Hippocampal formation (tissue), 2 donors: ENCODE measurements at regions not wholly inside any gene's neighbourhood (a gene's known extent, or its start where the extent isn't known, plus 50 kb on each side); places are given as distances from the start of the nearest gene placed in this dataset.

ENCODE experiments used
- DNase-seq, 2 donors: peaks; one replicate each; lab custom pipeline; 2025; lab: John Stamatoyannopoulos, UW

GRCh38 chr10:111131168-111131799 lies 54.5 kb downstream of the ADRA2A start:
- no peak for DNase-seq

- DNase-seq, result no peak
Measured at GRCh38 chr10:111137007-111137406, 60.2 kb downstream of the ADRA2A start.

GRCh38 chr10:111137587-111137986 lies 60.8 kb downstream of the ADRA2A start:
- no peak for DNase-seq

- DNase-seq, result no peak
Measured at GRCh38 chr10:111138544-111138943, 61.7 kb downstream of the ADRA2A start.

GRCh38 chr10:111139567-111139966 lies 62.7 kb downstream of the ADRA2A start:
- DNase-seq, result no peak

- no peak for DNase-seq
Measured at GRCh38 chr10:111142092-111142768, 65.4 kb downstream of the ADRA2A start.

- DNase-seq, result peak in 1 of 2 donors; percentile 3
Measured at GRCh38 chr10:111146025-111146640, 69.3 kb downstream of the ADRA2A start.

- DNase-seq, result no peak
Measured at GRCh38 chr10:111148025-111148424, 71.2 kb downstream of the ADRA2A start.

GRCh38 chr10:111148440-111148839 lies 71.6 kb downstream of the ADRA2A start:
- DNase-seq, result no peak

GRCh38 chr10:111150691-111151090 lies 73.9 kb downstream of the ADRA2A start:
- DNase-seq, result no peak

- DNase-seq, result no peak
Measured at GRCh38 chr10:111151595-111152307, 74.9 kb downstream of the ADRA2A start.

GRCh38 chr10:111156754-111157153 lies 79.9 kb downstream of the ADRA2A start:
- no peak for DNase-seq

- DNase-seq, result no peak
Measured at GRCh38 chr10:111158595-111158994, 81.8 kb downstream of the ADRA2A start.

- no peak for DNase-seq
Measured at GRCh38 chr10:111161109-111161874, 84.5 kb downstream of the ADRA2A start.

GRCh38 chr10:111171183-111171582 lies 94.4 kb downstream of the ADRA2A start:
- no peak for DNase-seq

- no peak for DNase-seq
Measured at GRCh38 chr10:111175787-111176186, 99.0 kb downstream of the ADRA2A start.

- no peak for DNase-seq
Measured at GRCh38 chr10:111177379-111177778, 100.5 kb downstream of the ADRA2A start.

- DNase-seq, result no peak
Measured at GRCh38 chr10:111179514-111179913, 102.7 kb downstream of the ADRA2A start.

- DNase-seq, result no peak
Measured at GRCh38 chr10:111186358-111186757, 109.5 kb downstream of the ADRA2A start.

- DNase-seq, result no peak
Measured at GRCh38 chr10:111187096-111187495, 110.3 kb downstream of the ADRA2A start.

- no peak for DNase-seq
Measured at GRCh38 chr10:111199587-111199986, 122.8 kb downstream of the ADRA2A start.
